H9 (cell line): ENCODE measurements at regions not wholly inside any gene's neighbourhood (a gene's known extent, or its start where the extent isn't known, plus 50 kb on each side); places are given as distances from the start of the nearest gene placed in this dataset.
"Not testable (repeated sequence)": the region's sequence is repeated elsewhere in the genome, so short reads cannot be mapped to it uniquely, and the experiment has no call there.

ENCODE experiments used
- DNase-seq: peaks from one replicate; pipeline ENCODE4 v3.0.0-alpha.2; 2017
- H2AFZ ChIP-seq: one replicate; pipeline ENCODE4 v1.6.1; 2013; ENCODE audit warnings: mild to moderate bottlenecking, low read length, control low read depth, moderate library complexity
- H2AK5ac ChIP-seq: 2 replicates; pipeline ENCODE4 v1.6.1; 2013; ENCODE audit warnings: low read length, control low read depth, mixed read lengths; ENCODE audit not compliant: insufficient read length
- H2BK120ac ChIP-seq: one replicate; pipeline ENCODE4 v1.6.1; 2013; ENCODE audit warnings: low read depth, mild to moderate bottlenecking, low read length, control low read depth, inconsistent platforms; ENCODE audit not compliant: poor library complexity, severe bottlenecking
- H2BK12ac ChIP-seq: 2 replicates; pipeline ENCODE4 v1.6.1; 2013; ENCODE audit warnings: low read length, control low read depth, mixed read lengths, low read depth; ENCODE audit not compliant: insufficient read length
- H2BK15ac ChIP-seq: 2 replicates; pipeline ENCODE4 v1.6.1; 2013; ENCODE audit warnings: low read depth, low read length, control low read depth
- H2BK20ac ChIP-seq: one replicate; pipeline ENCODE4 v1.6.1; 2013; ENCODE audit warnings: low read depth, mild to moderate bottlenecking, low read length, control low read depth, inconsistent platforms; ENCODE audit not compliant: poor library complexity, severe bottlenecking
- H2BK5ac ChIP-seq: 2 replicates; pipeline ENCODE4 v1.6.1; 2013; ENCODE audit warnings: low read length, control low read depth, mixed read lengths; ENCODE audit not compliant: insufficient read length
- H3K14ac ChIP-seq: 2 replicates; pipeline ENCODE4 v1.6.1; 2013; ENCODE audit warnings: low read length, control low read depth; ENCODE audit not compliant: insufficient read depth
- H3K18ac ChIP-seq: 2 replicates; pipeline ENCODE4 v1.6.1; 2013; ENCODE audit warnings: low read depth, mild to moderate bottlenecking, mixed read lengths, low read length, control low read depth; ENCODE audit not compliant: insufficient read length
- H3K23ac ChIP-seq: 2 replicates; pipeline ENCODE4 v1.6.1; 2013; ENCODE audit warnings: low read length, control low read depth, mixed read lengths, low read depth; ENCODE audit not compliant: insufficient read length
- H3K23me2 ChIP-seq: 2 replicates; pipeline ENCODE4 v1.6.1; 2013; ENCODE audit warnings: low read depth, mild to moderate bottlenecking, mixed read lengths, low read length, control low read depth; ENCODE audit not compliant: insufficient read length, poor library complexity, severe bottlenecking
- H3K27ac ChIP-seq: 2 replicates; pipeline ENCODE4 v1.5.1; 2013; ENCODE audit warnings: low read length, control low read depth, mixed read lengths, low read depth; ENCODE audit not compliant: insufficient read length
- H3K27me3 ChIP-seq: 2 replicates; pipeline ENCODE4 v1.6.1; 2013; ENCODE audit warnings: low read length, control low read depth, inconsistent platforms; ENCODE audit not compliant: insufficient read depth
- H3K4ac ChIP-seq: 2 replicates; pipeline ENCODE4 v1.6.1; 2013; ENCODE audit warnings: low read depth, mild to moderate bottlenecking, control low read depth, inconsistent platforms, low read length, moderate library complexity
- H3K4me1 ChIP-seq: 2 replicates; pipeline ENCODE4 v1.6.1; 2013; ENCODE audit warnings: low read length, control low read depth, inconsistent platforms; ENCODE audit not compliant: insufficient read depth
- H3K4me2 ChIP-seq: 2 replicates; pipeline ENCODE4 v1.6.1; 2013; ENCODE audit warnings: low read length, control low read depth, mixed read lengths; ENCODE audit not compliant: insufficient read length, insufficient read depth
- H3K56ac ChIP-seq: 2 replicates; pipeline ENCODE4 v1.6.1; 2013; ENCODE audit warnings: low read depth, mild to moderate bottlenecking, mixed read lengths, low read length, control low read depth; ENCODE audit not compliant: insufficient read length
- H3K79me1 ChIP-seq: 2 replicates; pipeline ENCODE4 v1.6.1; 2013; ENCODE audit warnings: low read depth, mild to moderate bottlenecking, moderate library complexity, low read length, control low read depth, inconsistent platforms; ENCODE audit not compliant: insufficient read depth, poor library complexity, severe bottlenecking
- H3K79me2 ChIP-seq: 2 replicates; pipeline ENCODE4 v1.6.1; 2013; ENCODE audit warnings: low read length, control low read depth, inconsistent platforms; ENCODE audit not compliant: insufficient read depth
- H3K9ac ChIP-seq: 2 replicates; pipeline ENCODE4 v1.6.1; 2013; ENCODE audit warnings: low read length, control low read depth, mixed read lengths; ENCODE audit not compliant: insufficient read length; ENCODE audit errors: extremely low read depth
- H3K9me3 ChIP-seq: one replicate; pipeline ENCODE4 v1.6.1; 2013; ENCODE audit warnings: low read depth, low read length, inconsistent platforms; ENCODE audit not compliant: control insufficient read depth
- H3T11ph ChIP-seq: one replicate; pipeline ENCODE4 v1.6.1; 2013; ENCODE audit warnings: mild to moderate bottlenecking, low read length, control low read depth, inconsistent platforms
- H4K20me1 ChIP-seq: one replicate; pipeline ENCODE4 v1.6.1; 2013; ENCODE audit not compliant: control insufficient read depth, insufficient read length, insufficient read depth
- H4K5ac ChIP-seq: 2 replicates; pipeline ENCODE4 v1.6.1; 2013; ENCODE audit warnings: low read depth, mild to moderate bottlenecking, mixed read lengths, low read length, control low read depth; ENCODE audit not compliant: insufficient read length
- H4K8ac ChIP-seq: replicated peaks from 2 replicates; pipeline ENCODE4 v1.6.1; 2013; ENCODE audit warnings: low read length, control low read depth, mixed read lengths, low read depth; ENCODE audit not compliant: insufficient read length
- H4K91ac ChIP-seq: 2 replicates; pipeline ENCODE4 v1.6.1; 2013; ENCODE audit warnings: low read depth, mild to moderate bottlenecking, moderate library complexity, mixed read lengths, low read length, control low read depth; ENCODE audit not compliant: insufficient read length
- H3K27ac Mint-ChIP-seq, 3 experiments: 2 replicates in 2 of 3; 3 replicates in 1 of 3; pipeline ENCODE4 v1.8.0; 2020 to 2021; ENCODE audit warnings: mixed read lengths in 3 of 3, mild to moderate bottlenecking in 1 of 3, moderate library complexity in 1 of 3
- H3K27me3 Mint-ChIP-seq: 2 replicates; pipeline ENCODE4 v1.8.0; 2021; ENCODE audit warnings: low read depth, mild to moderate bottlenecking, moderate library complexity, mixed read lengths
- H3K36me3 Mint-ChIP-seq, 3 experiments: 2 replicates in 2 of 3; 3 replicates in 1 of 3; pipeline ENCODE4 v1.8.0; 2020 to 2021; ENCODE audit warnings: low read depth in 3 of 3, mixed read lengths in 3 of 3; ENCODE audit not compliant: insufficient read depth in 1 of 3
- H3K4me1 Mint-ChIP-seq, 2 experiments: 2 replicates each; pipeline ENCODE4 v1.8.0; 2020; ENCODE audit warnings: mixed read lengths in 2 of 2
- H3K4me3 Mint-ChIP-seq, 2 experiments: 2 replicates in 1 of 2; 3 replicates in 1 of 2; pipeline ENCODE4 v1.8.0; 2020 to 2021; ENCODE audit warnings: mild to moderate bottlenecking in 2 of 2, mixed read lengths in 2 of 2, moderate library complexity in 1 of 2
- H3K9me3 Mint-ChIP-seq, 2 experiments: 2 replicates in 1 of 2; 3 replicates in 1 of 2; pipeline ENCODE4 v1.8.0; 2020; ENCODE audit warnings: mild to moderate bottlenecking in 2 of 2, mixed read lengths in 2 of 2, moderate library complexity in 1 of 2
- CTCF ChIP-seq: fragments of 200-600 bp; sonication (generic); conservative IDR thresholded peaks from 3 replicates; pipeline ENCODE4 v1.8.0; 2021; ENCODE audit warnings: antibody characterized with exemption, mild to moderate bottlenecking
- WGBS: extraction: QIAGEN DNeasy Blood & Tissue Kit; methylation state at CpG from one replicate; pipeline ENCODE4 v1.1.7; 2013; ENCODE audit warnings: missing lambda C conversion rate, low lambda C conversion rate, mixed read lengths; ENCODE audit not compliant: insufficient read length; ENCODE audit errors: extremely low coverage; 5-methylcytosine and 5-hydroxymethylcytosine counted together

- no CpG with 5 or more reads among the region's 4 CpGs for WGBS
These were observed 111.5 kb downstream of the PPIAL4G start for GRCh38 chr1:148371551-148371994.

GRCh38 chr1:148370661-148371060 is 112.4 kb downstream of the PPIAL4G start:
- H3K23me2 ChIP-seq, H2BK5ac ChIP-seq: not testable (repeated sequence)

More at GRCh38 chr1:148371551-148371994, 111.5 kb downstream of the PPIAL4G start:
- not testable (repeated sequence) for H3T11ph ChIP-seq, H2BK12ac ChIP-seq, H2BK20ac ChIP-seq, H3K56ac ChIP-seq, H3K23me2 ChIP-seq, H4K20me1 ChIP-seq, H3K79me1 ChIP-seq, H2AK5ac ChIP-seq, H3K23ac ChIP-seq, H3K9ac ChIP-seq, H3K9me3 Mint-ChIP-seq, H3K18ac ChIP-seq, H4K8ac ChIP-seq, H2BK15ac ChIP-seq, H3K14ac ChIP-seq, H3K79me2 ChIP-seq, H3K4me1 ChIP-seq, H3K4ac ChIP-seq, H3K27ac ChIP-seq, H3K36me3 Mint-ChIP-seq, H3K27me3 ChIP-seq, H3K9me3 ChIP-seq, H4K5ac ChIP-seq, H2BK5ac ChIP-seq, H3K27me3 Mint-ChIP-seq, H2BK120ac ChIP-seq, H3K4me2 ChIP-seq, H3K4me3 Mint-ChIP-seq, H3K27ac Mint-ChIP-seq, H4K91ac ChIP-seq, H2AFZ ChIP-seq
- DNase-seq, result peak; percentile 75
- peak; percentile 84 for TF ChIP-seq CTCF
- H3K4me1 Mint-ChIP-seq, result peaks cover 6 to 13% of the 10 kb centered on the region in 2 experiments

More at GRCh38 chr1:148370661-148371060, 112.4 kb downstream of the PPIAL4G start:
- not testable (repeated sequence) for H3K79me2 ChIP-seq, H3K27me3 Mint-ChIP-seq, H3K56ac ChIP-seq, H3K4me3 Mint-ChIP-seq, H2AK5ac ChIP-seq, H3K9me3 Mint-ChIP-seq, H3K79me1 ChIP-seq, H4K5ac ChIP-seq, H2BK20ac ChIP-seq, H3K14ac ChIP-seq, H3K18ac ChIP-seq, H2BK12ac ChIP-seq, H2AFZ ChIP-seq, H2BK15ac ChIP-seq, H3K27ac ChIP-seq, H4K8ac ChIP-seq, H3K4me2 ChIP-seq, H3K9me3 ChIP-seq, H3T11ph ChIP-seq, H3K4me1 ChIP-seq, H4K20me1 ChIP-seq, H3K27ac Mint-ChIP-seq, DNase-seq, H3K4ac ChIP-seq, H4K91ac ChIP-seq, H3K36me3 Mint-ChIP-seq, H3K27me3 ChIP-seq, H2BK120ac ChIP-seq, H3K23ac ChIP-seq, H3K9ac ChIP-seq
- H3K4me1 Mint-ChIP-seq, result peaks cover 6 to 13% of the 10 kb centered on the region in 2 experiments
- WGBS, result no CpG with 5 or more reads among the region's 5 CpGs
